GM18505 (cell line): ENCODE measurements at regions not wholly inside any gene's neighbourhood (a gene's known extent, or its start where the extent isn't known, plus 50 kb on each side); places are given as distances from the start of the nearest gene placed in this dataset.
A peak's percentile ranks its signal among the peaks of the same experiment; 100 is the strongest.

Source experiments
- ATAC-seq: cut with Tn5 transposase; IDR thresholded peaks from one replicate; pipeline ENCODE4 v1.9.1; 2021; ENCODE audit not compliant: unreplicated experiment
- POLR2A ChIP-seq: IDR thresholded peaks from 4 replicates; pipeline ENCODE4 v1.6.1; 2011; ENCODE audit warnings: borderline replicate concordance; ENCODE audit not compliant: insufficient read depth, insufficient read length; ENCODE audit errors: extremely low read depth

GRCh38 chr11:22989371-22989770 lies 129.1 kb upstream of the CCDC179 start:
- no peak for ATAC-seq
- no peak for TF ChIP-seq POLR2A

DNA sequence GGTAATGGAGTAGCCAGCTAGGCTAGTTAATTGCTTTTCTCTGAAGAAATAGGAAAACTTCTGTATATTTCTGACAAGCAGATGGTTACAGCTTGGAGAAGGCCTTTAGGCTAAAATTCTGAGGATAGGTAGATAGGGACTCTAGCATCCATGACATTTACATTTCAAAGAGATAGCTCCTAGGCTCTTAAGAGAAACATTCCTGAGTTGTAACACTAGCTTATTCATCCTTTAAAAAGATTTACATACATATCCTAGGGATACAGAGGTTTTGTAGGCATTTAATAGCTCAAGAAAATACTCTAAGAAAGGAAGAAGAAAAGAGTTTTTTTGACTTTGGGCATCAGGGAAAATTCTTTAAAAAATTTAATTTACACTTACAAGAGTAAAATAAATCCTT lies 130.9 kb upstream of the CCDC179 start:
- no peak for TF ChIP-seq POLR2A
- no peak for ATAC-seq

DNA sequence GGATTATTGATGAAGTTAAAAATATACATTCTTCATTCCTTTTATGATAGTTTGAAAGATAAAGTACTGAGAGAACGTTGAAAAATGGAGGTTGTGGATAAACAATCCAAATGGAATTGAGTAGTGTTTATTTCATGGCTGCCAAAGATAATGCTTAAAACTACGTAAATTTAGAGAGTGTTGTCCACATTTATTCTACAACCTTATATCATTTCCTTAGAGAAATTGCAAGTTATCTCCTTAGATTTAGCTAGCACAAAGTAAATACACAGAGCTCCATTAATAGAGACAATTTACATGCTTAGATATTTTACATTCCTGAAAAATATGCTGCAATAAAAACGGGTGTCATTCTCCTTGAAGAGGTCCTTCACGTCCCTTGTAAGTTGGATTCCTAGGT lies 146.5 kb upstream of the CCDC179 start:
- ATAC-seq, result no peak
- TF ChIP-seq POLR2A, result no peak

GRCh38 chr11:23010790-23011335 lies 150.6 kb upstream of the CCDC179 start:
- TF ChIP-seq POLR2A, result no peak
- no peak for ATAC-seq

DNA sequence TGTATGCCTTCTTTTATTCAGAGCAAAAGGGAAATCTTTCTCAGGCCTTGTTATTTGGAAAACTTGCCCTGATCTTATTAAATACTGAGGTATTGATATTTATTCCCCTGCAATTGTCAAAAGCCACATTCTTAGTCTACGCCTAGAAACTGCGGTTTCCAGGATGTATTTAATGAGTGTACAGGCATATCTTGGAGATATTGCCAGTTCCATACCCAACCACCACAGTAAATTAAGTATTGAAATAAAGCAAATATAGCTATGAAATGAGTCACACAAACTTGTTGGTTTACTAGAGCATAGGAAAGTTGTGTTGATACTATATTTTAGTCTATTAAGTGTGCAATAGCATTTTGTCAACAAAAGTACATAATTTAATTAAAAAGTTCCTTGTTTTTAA lies 152.7 kb upstream of the CCDC179 start:
- ATAC-seq, result no peak
- no peak for TF ChIP-seq POLR2A

DNA sequence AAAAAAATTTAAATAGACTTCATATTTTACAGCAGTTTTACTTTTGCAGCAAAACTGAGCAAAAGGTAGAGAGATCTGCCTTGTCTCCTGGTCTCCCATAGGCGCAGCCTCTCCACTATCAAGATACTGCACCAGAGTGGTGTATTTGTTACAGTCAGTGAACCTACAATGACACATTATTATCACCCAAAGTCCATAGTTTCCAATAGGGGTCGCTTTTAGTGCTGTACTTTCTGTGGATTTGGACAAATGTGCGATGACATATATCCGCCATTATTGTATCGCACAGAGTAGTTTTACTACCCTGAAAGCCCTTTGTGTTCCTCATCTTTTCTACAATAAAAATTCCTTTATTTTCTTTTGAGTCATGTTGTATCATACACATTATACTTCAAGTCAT lies 153.2 kb upstream of the CCDC179 start:
- TF ChIP-seq POLR2A, result no peak
- no peak for ATAC-seq

DNA sequence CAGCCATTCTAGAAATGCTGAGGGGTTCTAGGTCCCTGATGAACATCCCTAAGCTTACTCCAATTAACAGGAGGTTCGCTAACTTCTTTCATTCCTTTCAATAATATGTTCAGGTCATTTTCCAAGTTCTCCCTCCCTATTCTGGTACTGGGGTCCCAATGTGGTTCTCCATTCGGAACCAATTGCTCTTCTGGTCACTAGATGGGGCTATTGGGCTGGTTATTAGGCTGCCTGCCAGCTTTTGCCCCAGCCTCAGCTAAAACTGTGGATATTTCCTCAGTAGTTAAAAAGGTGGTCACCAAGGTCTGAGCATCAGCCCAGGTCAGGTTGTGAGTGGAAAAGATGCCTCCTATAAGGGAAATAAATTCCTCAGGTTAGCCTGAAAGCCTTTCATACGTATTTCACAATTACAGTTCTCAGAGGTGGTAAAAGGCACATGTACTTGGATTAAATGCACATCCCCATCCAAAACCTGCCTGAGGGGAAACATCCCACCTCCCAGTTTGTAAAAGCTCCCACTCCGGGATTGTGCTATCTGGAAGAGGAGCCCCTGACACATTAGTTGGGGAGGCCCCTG lies 161.1 kb upstream of the CCDC179 start:
- ATAC-seq, result no peak
- TF ChIP-seq POLR2A, result no peak

DNA sequence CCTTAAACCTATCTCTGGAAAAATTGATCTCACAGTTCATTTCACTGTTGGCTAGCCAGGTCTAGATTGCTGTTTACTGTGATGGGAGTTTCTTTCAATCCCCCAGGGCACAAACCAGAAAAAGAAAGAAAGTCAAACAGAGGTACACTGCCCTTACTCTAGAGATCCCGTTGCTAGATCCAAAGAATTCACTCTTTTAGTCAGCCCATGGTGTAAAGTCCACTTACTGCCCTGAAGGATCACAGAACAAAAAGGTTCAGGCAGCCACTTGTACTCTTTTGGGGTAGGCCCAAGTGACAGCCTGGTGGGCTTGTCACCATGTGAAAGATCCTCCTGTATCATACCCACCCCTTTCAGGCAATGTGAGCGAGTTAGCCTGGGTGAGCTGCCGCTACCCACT lies 162.6 kb upstream of the CCDC179 start:
- ATAC-seq, result no peak
- TF ChIP-seq POLR2A, result no peak

- ATAC-seq, result no peak
- TF ChIP-seq POLR2A, result no peak
Measured at GRCh38 chr11:23023319-23023718, 163.0 kb upstream of the CCDC179 start.

GRCh38 chr11:23041001-23041503 lies 180.8 kb upstream of the CCDC179 start:
- no peak for ATAC-seq
- no peak for TF ChIP-seq POLR2A

DNA sequence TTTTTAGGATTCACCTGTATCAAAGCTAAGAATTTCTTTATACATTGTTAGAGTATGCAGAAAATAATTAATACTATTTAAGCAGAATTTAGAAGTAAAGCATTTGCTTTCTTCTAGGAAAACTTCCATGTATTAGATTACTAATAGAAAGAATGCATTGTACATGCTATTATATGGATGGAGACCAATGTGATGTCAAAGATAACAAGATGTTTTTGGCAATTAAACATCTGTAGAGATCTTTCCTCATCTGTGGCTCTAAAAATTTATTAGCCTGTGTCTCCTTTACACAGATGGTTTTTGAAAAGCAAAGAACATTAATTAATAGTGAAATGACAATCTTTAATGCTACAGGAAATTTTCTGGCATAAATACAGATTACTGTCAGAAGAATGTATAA lies 198.4 kb upstream of the CCDC179 start:
- no peak for ATAC-seq
- TF ChIP-seq POLR2A, result no peak

DNA sequence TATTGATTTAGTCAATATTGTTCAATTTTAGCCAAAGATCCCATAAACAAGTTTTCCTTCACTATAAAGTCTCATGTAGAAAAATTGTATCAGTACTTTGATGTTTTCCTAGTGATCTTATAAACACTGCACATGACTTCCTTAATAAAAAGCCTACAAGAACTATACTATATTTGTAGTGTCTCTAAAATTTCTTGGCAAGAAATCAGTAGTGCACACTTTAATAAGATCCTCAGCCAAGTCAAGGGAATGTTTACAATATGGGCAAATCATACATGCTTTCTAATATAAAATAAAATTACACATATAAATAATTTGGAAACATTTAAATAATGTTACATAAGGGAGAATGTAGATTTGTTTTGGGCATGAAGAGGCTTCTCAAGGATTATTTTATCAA lies 203.0 kb upstream of the CCDC179 start:
- no peak for TF ChIP-seq POLR2A
- no peak for ATAC-seq

GRCh38 chr11:23078289-23078971 lies 218.2 kb upstream of the CCDC179 start:
- peak; percentile 83 for ATAC-seq
- no peak for TF ChIP-seq POLR2A

- no peak for TF ChIP-seq POLR2A
- peak; percentile 65 for ATAC-seq
Measured at GRCh38 chr11:23079382-23079813, 219.1 kb upstream of the CCDC179 start.

- TF ChIP-seq POLR2A, result no peak
- no peak for ATAC-seq
Measured at GRCh38 chr11:23087407-23087806, 227.1 kb upstream of the CCDC179 start.

GRCh38 chr11:23090659-23091058 lies 230.4 kb upstream of the CCDC179 start:
- no peak for ATAC-seq
- TF ChIP-seq POLR2A, result no peak
